DMS153 (cell line): ENCODE measurements at regions not wholly inside any gene's neighbourhood (a gene's known extent, or its start where the extent isn't known, plus 50 kb on each side); places are given as distances from the start of the nearest gene placed in this dataset.
A peak's percentile ranks its signal among the peaks of the same experiment; 100 is the strongest.
"Not testable (repeated sequence)": the region's sequence is repeated elsewhere in the genome, so short reads cannot be mapped to it uniquely, and the experiment has no call there.

Source experiments
- DNase-seq: peaks from one replicate; lab custom pipeline; 2025; lab: John Stamatoyannopoulos, UW

GRCh38 chr2:204144492-204144891 is 207.9 kb downstream of the ICOS start:
- no peak for DNase-seq

GRCh38 chr2:204145263-204145751 is 208.7 kb downstream of the ICOS start:
- peak; percentile 77 for DNase-seq

- no peak for DNase-seq
These were observed 209.2 kb downstream of the ICOS start for GRCh38 chr2:204145791-204146190.

GRCh38 chr2:204147040-204147439 is 210.5 kb downstream of the ICOS start:
- DNase-seq = not testable (repeated sequence)

- DNase-seq = no peak
These were observed 214.2 kb downstream of the ICOS start for GRCh38 chr2:204150721-204151120.

- no peak for DNase-seq
These were observed 216.1 kb downstream of the ICOS start for GRCh38 chr2:204152616-204153015.

- DNase-seq = no peak
These were observed 218.3 kb downstream of the ICOS start for GRCh38 chr2:204154863-204155262.

GRCh38 chr2:204156456-204156855 is 219.9 kb downstream of the ICOS start:
- DNase-seq = no peak

GRCh38 chr2:204157684-204158083 is 221.1 kb downstream of the ICOS start:
- DNase-seq = no peak

GRCh38 chr2:204159526-204159925 is 223.0 kb downstream of the ICOS start:
- no peak for DNase-seq

- DNase-seq = no peak
These were observed 224.4 kb downstream of the ICOS start for GRCh38 chr2:204160989-204161388.

GRCh38 chr2:204161886-204162285 is 225.3 kb downstream of the ICOS start:
- no peak for DNase-seq

GRCh38 chr2:204166961-204167360 is 230.4 kb downstream of the ICOS start:
- DNase-seq = no peak

- not testable (repeated sequence) for DNase-seq
These were observed 231.1 kb downstream of the ICOS start for GRCh38 chr2:204167670-204168069.

- DNase-seq = no peak
These were observed 233.8 kb downstream of the ICOS start for GRCh38 chr2:204170411-204170810.

- no peak for DNase-seq
These were observed 235.0 kb downstream of the ICOS start for GRCh38 chr2:204171432-204172144.

GRCh38 chr2:204172145-204172600 is 235.6 kb downstream of the ICOS start:
- DNase-seq = no peak

- no peak for DNase-seq
These were observed 237.5 kb downstream of the ICOS start for GRCh38 chr2:204174034-204174433.

GRCh38 chr2:204175552-204176271 is 239.1 kb downstream of the ICOS start:
- no peak for DNase-seq

GRCh38 chr2:204176306-204176705 is 239.7 kb downstream of the ICOS start:
- no peak for DNase-seq

GRCh38 chr2:204177251-204177976 is 240.9 kb downstream of the ICOS start:
- no peak for DNase-seq

GRCh38 chr2:204177977-204178522 is 241.5 kb downstream of the ICOS start:
- DNase-seq = no peak
